ENCODE measurements at regions not wholly inside any gene's neighbourhood (a gene's known extent, or its start where the extent isn't known, plus 50 kb on each side); places are given as distances from the start of the nearest gene placed in this dataset.

GRCh38 chr13:19329365-19329764, 147.7 kb upstream of the TUBA3C start:
- TF ChIP-seq CTCF (IDR thresholded peaks at IDR 0.05; ENCODE audit: low read length): no peak
- no peak for TF ChIP-seq EZH2 (optimal IDR thresholded peaks at IDR 0.05; ENCODE audit: low read depth, low read length)
- TF ChIP-seq EZH2phosphoT487 (IDR thresholded peaks at IDR 0.05; ENCODE audit: low read length): no peak
